Tibial artery (tissue), 4 donors: ENCODE measurements at regions not wholly inside any gene's neighbourhood (a gene's known extent, or its start where the extent isn't known, plus 50 kb on each side); places are given as distances from the start of the nearest gene placed in this dataset.

Source experiments
- DNase-seq, 2 donors: peaks; one replicate each; pipeline ENCODE4 v3.0.0-alpha.2; 2019
- H3K27ac ChIP-seq, 2 donors: fragments of 200-600 bp; sonication (generic) in 1 of 2; 1 replicate in 1 of 2; 2 replicates in 1 of 2; pipeline ENCODE4 v1.5.1; 2018 to 2019; ENCODE audit warnings: mild to moderate bottlenecking in 1 of 2
- H3K27me3 ChIP-seq, 2 donors: fragments of 200-600 bp; sonication (generic) in 1 of 2; one replicate each; pipeline versions ENCODE4 v1.5.1 to v1.6.0; 2016 to 2019
- H3K36me3 ChIP-seq, 3 donors: fragments of 200-600 bp; sonication (generic) in 2 of 3; one replicate each; pipeline ENCODE4 v1.5.1; 2016 to 2019; ENCODE audit warnings: mild to moderate bottlenecking in 2 of 3
- H3K4me1 ChIP-seq, 4 donors: fragments of 200-600 bp; sonication (generic) in 2 of 4; 1 replicate in 3 of 4; 2 replicates in 1 of 4; pipeline ENCODE4 v1.5.1; 2016 to 2019
- H3K4me3 ChIP-seq, 2 donors: fragments of 200-600 bp; sonication (generic) in 1 of 2; 1 replicate in 1 of 2; 2 replicates in 1 of 2; pipeline ENCODE4 v1.5.1; 2018 to 2019; ENCODE audit warnings: mild to moderate bottlenecking in 2 of 2
- H3K9me3 ChIP-seq, 3 donors: fragments of 200-600 bp; sonication (generic) in 1 of 3; one replicate each; pipeline ENCODE4 v1.5.1; 2016 to 2019
- CTCF ChIP-seq, 2 experiments: fragments of 200-600 bp in 1 of 2; fragments of 450-650 bp in 1 of 2; IDR thresholded peaks; one replicate each; pipeline ENCODE4 v1.5.1; 2017 to 2019; ENCODE audit warnings: antibody characterized with exemption in 2 of 2, mild to moderate bottlenecking in 1 of 2, moderate library complexity in 1 of 2
- intact Hi-C: fragments of 100-400 bp; cut with DNase I; formaldehyde crosslinking; loops from one replicate; pipeline ENCODE4 v1.15.0; 2023; ENCODE audit warnings: low total_unique reads

- TF ChIP-seq CTCF (IDR thresholded peaks at IDR 0.05): no peak
- H3K4me3 ChIP-seq: no peak overlapping the region
- DNase-seq: peak in 1 of 2 donors; percentile 42
- peak overlapping the region; percentile 11 to 46 for H3K27ac ChIP-seq
- no peaks in the 10 kb centered on the region for H3K36me3 ChIP-seq
- no peaks in the 10 kb centered on the region for H3K9me3 ChIP-seq
- peaks cover 0 to 11% (median 4%) of the 10 kb centered on the region in 4 donors for H3K4me1 ChIP-seq
- H3K27me3 ChIP-seq: no peaks in the 10 kb centered on the region
- intact Hi-C loops: no loop called here
These were observed 167.9 kb upstream of the ZMIZ1 start for GRCh38 chr10:78900715-78901430.

GRCh38 chr10:78901694-78902093 lies 167.1 kb upstream of the ZMIZ1 start:
- peaks cover 0 to 11% (median 4%) of the 10 kb centered on the region in 4 donors for H3K4me1 ChIP-seq
- no peak for TF ChIP-seq CTCF (IDR thresholded peaks at IDR 0.05)
- DNase-seq: no peak
- no peaks in the 10 kb centered on the region for H3K27me3 ChIP-seq
- no peaks in the 10 kb centered on the region for H3K9me3 ChIP-seq
- intact Hi-C loops: no loop called here
- no peaks in the 10 kb centered on the region for H3K36me3 ChIP-seq
- H3K27ac ChIP-seq: no peak overlapping the region
- no peak overlapping the region for H3K4me3 ChIP-seq

GRCh38 chr10:78902815-78903214 lies 166.0 kb upstream of the ZMIZ1 start:
- no peaks in the 10 kb centered on the region for H3K27me3 ChIP-seq
- H3K27ac ChIP-seq: no peak overlapping the region
- no peak for TF ChIP-seq CTCF (IDR thresholded peaks at IDR 0.05)
- H3K4me1 ChIP-seq: peaks cover 0 to 11% (median 4%) of the 10 kb centered on the region in 4 donors
- no peaks in the 10 kb centered on the region for H3K9me3 ChIP-seq
- no peak overlapping the region for H3K4me3 ChIP-seq
- intact Hi-C loops: no loop called here
- DNase-seq: no peak
- no peaks in the 10 kb centered on the region for H3K36me3 ChIP-seq

- Histone ChIP-seq H3K36me3 (no peaks in the 10 kb centered on the region), H3K9me3 (no peaks in the 10 kb centered on the region), H3K4me3 (no peak overlapping the region), H3K27ac (no peak overlapping the region), H3K27me3 (no peaks in the 10 kb centered on the region), H3K4me1 (peaks cover 0 to 11% (median 4%) of the 10 kb centered on the region in 4 donors)
- peak in 1 of 2 donors; percentile 40 for DNase-seq
- intact Hi-C loops: no loop called here
- TF ChIP-seq CTCF (IDR thresholded peaks at IDR 0.05): no peak
These were observed 165.3 kb upstream of the ZMIZ1 start for GRCh38 chr10:78903341-78903940.

GRCh38 chr10:78904196-78904595 lies 164.6 kb upstream of the ZMIZ1 start:
- Histone ChIP-seq H3K9me3 (no peaks in the 10 kb centered on the region), H3K4me1 (peaks cover 0 to 10% (median 4%) of the 10 kb centered on the region in 4 donors), H3K4me3 (no peak overlapping the region), H3K27me3 (no peaks in the 10 kb centered on the region), H3K27ac (no peak overlapping the region), H3K36me3 (no peaks in the 10 kb centered on the region)
- intact Hi-C loops: no loop called here
- TF ChIP-seq CTCF (IDR thresholded peaks at IDR 0.05): no peak
- DNase-seq: peak in 1 of 2 donors; percentile 34
